HEK293T (cell line): ENCODE measurements at regions not wholly inside any gene's neighbourhood (a gene's known extent, or its start where the extent isn't known, plus 50 kb on each side); places are given as distances from the start of the nearest gene placed in this dataset.

Source experiments
- BHLHE40 ChIP-seq: fragments of 450-650 bp; IDR thresholded peaks from 2 replicates; pipeline ENCODE4 v1.6.1; 2016; ENCODE audit warnings: mild to moderate bottlenecking, moderate library complexity, borderline replicate concordance
- ELF4 ChIP-seq: fragments of 450-650 bp; IDR thresholded peaks from 2 replicates; pipeline ENCODE4 v1.6.1; 2017; ENCODE audit warnings: antibody characterized with exemption
- FOXA1 ChIP-seq: fragments of 450-650 bp; IDR thresholded peaks from 2 replicates; pipeline ENCODE4 v1.6.1; 2016; ENCODE audit warnings: mild to moderate bottlenecking
- FOXM1 ChIP-seq: fragments of 450-650 bp; IDR thresholded peaks from 2 replicates; pipeline ENCODE4 v1.6.1; 2017; ENCODE audit warnings: mild to moderate bottlenecking, borderline replicate concordance
- L3MBTL2 ChIP-seq: fragments of 450-650 bp; conservative IDR thresholded peaks from 2 replicates; pipeline ENCODE4 v1.6.1; 2016; ENCODE audit warnings: mild to moderate bottlenecking
- SP1 ChIP-seq: fragments of 450-650 bp; IDR thresholded peaks from 2 replicates; pipeline ENCODE4 v1.6.1; 2017
- TARDBP ChIP-seq: fragments of 450-650 bp; IDR thresholded peaks from 2 replicates; pipeline ENCODE4 v1.6.1; 2016

- TF ChIP-seq FOXA1: no peak
- no peak for TF ChIP-seq BHLHE40
- no peak for TF ChIP-seq SP1
- TF ChIP-seq TARDBP: no peak
- no peak for TF ChIP-seq ELF4
- no peak for TF ChIP-seq FOXM1
- no peak for TF ChIP-seq L3MBTL2
Measured at GRCh38 chr5:130287438-130287837, 383.2 kb downstream of the CHSY3 start.
